22Rv1 (cell line): ENCODE measurements at regions not wholly inside any gene's neighbourhood (a gene's known extent, or its start where the extent isn't known, plus 50 kb on each side); places are given as distances from the start of the nearest gene placed in this dataset.

ENCODE experiments used
- H3K27ac ChIP-seq: fragments of 450-650 bp; 2 replicates; pipeline ENCODE4 v1.5.1; 2017
- CTCF ChIP-seq: fragments of 450-650 bp; IDR thresholded peaks from 2 replicates; pipeline ENCODE4 v1.5.1; 2017; ENCODE audit warnings: mild to moderate bottlenecking
- ZFX ChIP-seq: fragments of 450-650 bp; IDR thresholded peaks from 2 replicates; pipeline ENCODE4 v1.6.1; 2017; ENCODE audit warnings: antibody characterized with exemption, borderline replicate concordance

- H3K27ac ChIP-seq = no peak overlapping the region
- TF ChIP-seq CTCF (no peak), ZFX (no peak)
Observed at GRCh38 chr10:4546500-4546899, 279.5 kb upstream of the AKR1E2 start.

GRCh38 chr10:4545062-4545461 is 280.9 kb upstream of the AKR1E2 start:
- no peak for TF ChIP-seq CTCF
- no peak overlapping the region for H3K27ac ChIP-seq

GRCh38 chr10:4543938-4544533 is 282.0 kb upstream of the AKR1E2 start:
- no peak overlapping the region for H3K27ac ChIP-seq
- TF ChIP-seq ZFX = no peak

- TF ChIP-seq CTCF (no peak), ZFX (no peak)
- no peak overlapping the region for H3K27ac ChIP-seq
Observed at GRCh38 chr10:4541292-4541691, 284.7 kb upstream of the AKR1E2 start.

GRCh38 chr10:4538016-4538415 is 288.0 kb upstream of the AKR1E2 start:
- H3K27ac ChIP-seq = no peak overlapping the region
- TF ChIP-seq CTCF = no peak
- TF ChIP-seq ZFX = no peak

- TF ChIP-seq CTCF (no peak), ZFX (no peak)
- no peak overlapping the region for H3K27ac ChIP-seq
Observed at GRCh38 chr10:4535521-4535920, 290.5 kb upstream of the AKR1E2 start.

- no peak overlapping the region for H3K27ac ChIP-seq
- TF ChIP-seq CTCF = no peak
- TF ChIP-seq ZFX = no peak
Observed at GRCh38 chr10:4533621-4534020, 292.4 kb upstream of the AKR1E2 start.

GRCh38 chr10:4532976-4533375 is 293.0 kb upstream of the AKR1E2 start:
- no peak overlapping the region for H3K27ac ChIP-seq
- TF ChIP-seq CTCF (no peak), ZFX (no peak)
